Stimulated activated CD4-positive, alpha-beta T cell treated with anti-CD3 and anti-CD28 coated beads, Interleukin-1b, Interleukin-23, amount 100 ng/mL, for 1 hour (primary cell): ENCODE measurements at regions not wholly inside any gene's neighbourhood (a gene's known extent, or its start where the extent isn't known, plus 50 kb on each side); places are given as distances from the start of the nearest gene placed in this dataset.
"Not testable (repeated sequence)": the region's sequence is repeated elsewhere in the genome, so short reads cannot be mapped to it uniquely, and the experiment has no call there.

Source experiments
- DNase-seq, 2 donors: peaks; one replicate each; pipeline ENCODE4 v3.0.0-alpha.2; 2020; ENCODE audit warnings: low read depth in 2 of 2

DNA sequence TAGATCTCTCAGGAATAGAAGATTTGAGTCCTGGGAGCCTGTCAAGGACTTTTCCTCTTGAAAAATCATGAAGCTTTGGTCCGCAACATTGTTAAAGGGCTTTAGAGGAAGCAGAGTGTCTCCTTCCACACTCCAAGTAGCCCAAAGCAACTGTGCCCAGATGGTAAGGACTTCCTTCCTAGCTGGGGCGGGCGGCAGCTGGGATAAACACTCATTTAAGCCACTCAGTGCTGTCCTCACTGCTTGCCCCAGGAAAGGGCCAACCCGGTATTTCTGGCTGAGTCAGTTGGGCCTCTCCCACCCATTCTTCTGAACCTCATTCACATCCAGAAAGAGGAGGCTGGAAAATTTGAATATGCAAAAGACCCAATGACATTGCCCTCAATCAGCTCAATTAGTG is 144.3 kb downstream of the CHIC2 start:
- no peak for DNase-seq

DNA sequence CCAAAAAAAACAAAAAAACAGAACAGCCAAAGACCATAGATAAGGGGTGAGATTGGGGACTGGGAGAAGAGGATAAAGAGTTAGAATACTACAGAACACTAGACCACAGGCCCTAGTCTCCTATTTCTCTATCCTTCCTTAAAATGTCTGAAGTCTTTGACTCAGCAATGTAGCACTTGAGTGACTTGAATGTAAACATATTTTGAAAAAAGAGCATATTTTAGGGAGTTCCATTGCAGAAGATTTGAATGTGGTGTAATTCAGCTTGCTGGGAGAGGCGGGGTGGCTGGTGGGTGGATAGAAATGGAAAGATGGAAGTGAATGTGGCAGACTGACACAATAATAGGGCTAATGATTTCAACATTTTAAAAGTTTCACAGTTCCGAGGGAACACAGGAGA is 144.9 kb downstream of the CHIC2 start:
- no peak for DNase-seq

DNA sequence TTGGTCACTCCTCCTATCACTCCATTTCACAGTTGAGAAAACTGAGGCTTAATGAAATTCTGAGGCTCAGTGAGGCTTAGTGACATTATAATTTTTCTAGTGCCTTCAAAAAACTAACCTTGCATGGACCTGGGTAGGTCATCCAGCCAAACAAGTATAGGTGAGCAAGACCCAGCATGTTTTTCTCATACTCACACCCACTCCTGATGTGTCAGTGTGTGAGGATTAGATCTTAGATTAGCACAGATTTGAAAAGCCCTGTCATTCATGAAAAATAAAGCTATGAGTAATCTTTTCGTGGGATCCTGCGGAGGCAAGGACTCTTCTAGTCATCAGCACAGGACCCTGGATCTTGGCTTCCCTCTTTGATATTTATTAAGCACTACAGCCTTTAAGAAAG is 146.7 kb downstream of the CHIC2 start:
- DNase-seq, result no peak

DNA sequence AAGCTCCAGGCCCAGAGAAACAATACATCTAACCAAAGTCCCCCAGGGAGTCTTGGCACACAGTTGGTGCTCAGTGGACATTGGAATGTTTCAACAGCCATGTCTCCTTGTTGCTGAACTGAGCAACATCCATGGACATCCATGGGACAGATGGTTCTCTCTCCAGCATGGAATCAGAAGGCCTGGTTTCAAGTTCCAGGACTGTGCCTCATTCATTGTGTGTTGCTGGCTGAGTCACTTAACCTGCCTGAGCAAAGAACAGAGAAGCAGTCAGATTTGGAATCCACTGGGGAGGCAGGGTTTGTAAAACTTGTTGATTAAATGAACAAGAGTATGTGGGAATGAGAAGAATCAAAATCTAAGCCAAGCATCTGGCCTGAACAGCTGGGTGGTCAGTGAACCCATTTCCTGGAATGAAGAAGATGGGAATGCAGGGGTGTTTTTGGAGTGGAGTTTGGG is 147.9 kb downstream of the CHIC2 start:
- DNase-seq, result no peak

DNA sequence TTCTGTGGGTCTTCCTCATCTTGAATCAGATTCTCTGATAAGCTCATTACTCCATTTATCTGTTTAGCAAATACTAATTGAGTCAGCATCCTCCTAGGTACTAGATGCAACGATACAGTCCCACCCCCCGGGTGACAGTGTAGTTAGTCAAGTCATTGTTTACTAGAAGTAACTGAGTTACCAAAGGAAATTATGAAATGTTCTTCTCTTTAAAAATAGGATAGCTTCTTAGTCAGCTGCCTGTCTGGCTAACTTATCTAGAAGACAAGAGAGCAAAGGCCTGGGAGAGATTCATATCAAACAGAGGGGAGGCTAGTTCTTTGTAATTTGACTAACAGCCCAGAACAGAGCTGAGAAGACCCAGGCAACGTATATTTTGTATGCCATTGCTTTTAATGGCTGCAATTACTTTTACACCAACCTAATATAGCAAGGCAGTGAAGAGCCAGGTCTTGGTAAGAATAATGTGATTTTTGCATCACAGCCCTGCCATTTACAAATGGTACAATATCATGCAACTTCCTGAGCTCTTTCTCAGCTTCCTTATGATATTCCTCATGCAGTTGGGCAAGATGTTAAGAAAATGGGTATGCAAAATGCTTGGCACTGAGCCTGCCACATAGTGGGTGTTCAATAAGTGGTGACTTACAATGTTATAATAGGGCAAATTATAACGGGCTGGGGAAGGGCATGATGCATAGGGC is 149.9 kb downstream of the CHIC2 start:
- no peak for DNase-seq

DNA sequence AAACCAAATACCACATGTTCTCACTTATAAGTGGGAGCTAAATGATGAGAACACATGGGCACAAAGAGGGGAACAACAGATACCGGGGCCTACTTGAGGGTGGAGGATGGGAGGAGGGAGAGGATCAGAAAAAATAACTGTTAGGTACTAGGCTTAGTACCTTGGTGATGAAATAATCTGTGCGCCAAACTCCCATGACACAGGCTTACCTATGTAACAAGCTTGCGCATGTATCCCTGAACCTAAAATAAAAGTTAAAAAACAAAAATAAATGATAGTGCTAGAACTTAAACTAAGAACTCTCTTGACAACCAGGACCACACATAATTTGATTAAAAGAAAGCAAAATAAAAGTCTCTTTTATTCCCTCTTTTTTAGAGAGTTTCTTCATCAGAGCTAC is 150.6 kb downstream of the CHIC2 start:
- no peak for DNase-seq

DNA sequence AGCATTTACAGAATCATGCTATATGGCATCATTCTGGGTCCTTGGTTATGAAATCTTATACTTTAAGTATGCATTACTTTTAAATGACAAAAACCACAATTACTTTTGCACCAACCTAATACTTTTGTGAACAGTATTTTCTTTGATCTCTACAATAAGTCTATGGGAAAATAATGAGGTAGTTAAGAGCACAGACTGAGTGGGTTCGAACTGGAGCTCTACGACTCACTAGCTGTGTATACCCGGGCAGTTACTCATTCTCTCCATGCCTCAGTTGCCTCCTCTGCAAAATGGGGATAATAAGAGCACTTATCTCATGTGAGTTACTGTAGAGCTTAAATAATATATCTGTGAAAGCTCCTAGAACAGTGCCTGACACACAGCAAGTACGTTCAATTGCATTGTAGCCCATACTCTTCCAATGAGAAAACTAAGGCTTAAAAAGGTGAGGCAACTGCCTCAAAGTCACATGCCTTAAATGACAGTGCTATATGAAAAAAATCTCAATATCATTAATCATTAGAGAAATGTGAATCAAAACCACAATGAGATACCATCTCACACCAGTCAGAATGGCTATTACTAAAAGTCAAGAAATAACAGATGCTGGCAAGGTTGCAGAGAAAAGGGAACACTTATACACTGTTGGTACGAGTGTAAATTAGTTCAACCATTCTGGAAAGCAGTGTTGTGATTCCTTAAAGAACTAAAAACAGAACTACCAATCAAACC is 151.5 kb downstream of the CHIC2 start:
- DNase-seq, result no peak

DNA sequence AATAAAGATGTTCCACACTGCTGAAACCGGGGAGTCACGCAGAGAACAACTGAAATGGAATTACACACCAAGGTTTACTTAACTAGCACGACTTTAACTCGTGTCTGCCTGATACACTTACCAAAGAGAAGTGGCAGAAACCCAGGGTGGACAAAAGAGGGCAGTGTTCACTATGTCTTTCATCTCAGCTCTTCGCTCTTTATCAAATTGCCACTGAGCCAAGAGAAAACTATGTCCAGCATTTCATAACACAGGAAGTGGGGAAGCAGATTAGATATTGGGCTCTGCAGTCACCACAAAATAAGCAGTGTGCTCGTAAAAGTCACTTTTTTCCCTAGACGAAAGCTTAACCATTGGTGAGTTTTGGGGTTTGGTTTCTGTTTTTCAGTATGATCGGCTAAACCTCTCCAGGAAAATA is 155.7 kb downstream of the CHIC2 start:
- DNase-seq, result no peak

DNA sequence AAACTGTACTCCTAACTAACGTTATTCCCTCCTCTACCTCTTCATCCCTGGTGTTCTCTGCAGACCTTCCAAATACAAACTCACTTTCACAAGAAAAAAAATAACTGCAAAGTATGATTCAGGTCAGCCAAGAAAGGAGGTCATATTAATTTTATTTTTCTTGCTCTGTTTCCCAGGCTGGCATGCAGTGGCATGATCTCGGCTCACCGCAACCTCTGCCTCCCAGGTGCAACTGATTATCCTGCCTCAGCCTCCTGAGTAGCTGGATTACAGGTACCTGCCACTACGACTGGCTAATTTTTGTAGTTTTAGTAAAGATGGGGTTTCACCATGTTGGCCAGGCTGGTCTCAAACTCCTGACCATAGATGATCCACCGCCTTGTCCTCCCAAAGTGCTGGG is 156.6 kb downstream of the CHIC2 start:
- DNase-seq, result no peak

DNA sequence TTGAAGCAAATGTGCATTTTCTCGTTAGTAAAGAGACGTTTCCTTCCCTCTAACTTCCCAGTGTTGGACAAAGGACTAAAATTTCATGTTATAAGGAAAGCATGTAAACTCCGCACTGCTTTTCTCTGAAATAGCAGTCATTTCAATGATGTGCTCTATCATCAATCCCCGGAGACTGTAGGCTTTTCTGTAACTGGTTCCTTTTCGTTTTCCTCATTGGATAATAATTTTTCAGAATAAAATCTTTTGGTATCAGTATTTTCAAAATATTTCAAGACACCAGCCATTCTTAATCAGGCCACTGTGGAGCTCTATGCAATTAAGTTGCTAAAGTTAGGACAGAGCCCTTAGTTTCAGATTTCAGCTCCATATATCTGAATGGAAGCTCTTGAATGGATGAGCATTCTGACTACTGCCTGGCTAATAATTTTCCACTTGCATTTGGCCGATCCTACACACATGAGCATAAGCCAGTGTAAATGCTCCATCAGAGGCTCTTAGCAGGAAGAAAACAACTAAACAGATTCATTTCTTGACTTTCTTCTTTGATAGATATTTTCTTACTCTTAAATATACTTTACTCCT is 157.7 kb downstream of the CHIC2 start:
- no peak for DNase-seq

DNA sequence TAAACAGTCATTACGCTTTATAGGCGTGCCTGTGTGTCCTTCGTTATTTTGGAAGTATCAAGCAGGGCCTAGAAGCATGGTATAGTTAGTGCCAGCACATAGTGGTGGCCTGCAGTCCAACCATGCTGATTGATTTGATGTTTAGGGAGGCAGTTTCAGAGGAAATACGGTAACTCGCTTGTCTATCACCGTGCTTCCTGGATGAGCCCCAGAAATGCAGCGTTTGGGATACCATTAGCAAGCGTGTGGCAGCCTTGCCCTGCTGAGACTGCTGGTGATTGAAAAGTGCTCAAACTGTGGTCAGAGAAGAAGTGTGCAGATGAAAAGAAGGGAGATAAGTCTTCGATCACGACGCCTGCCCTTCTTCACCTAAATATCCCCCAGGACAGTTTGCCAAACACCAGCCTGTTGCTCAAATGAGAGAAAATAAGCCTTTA is 158.4 kb downstream of the CHIC2 start:
- no peak for DNase-seq

DNA sequence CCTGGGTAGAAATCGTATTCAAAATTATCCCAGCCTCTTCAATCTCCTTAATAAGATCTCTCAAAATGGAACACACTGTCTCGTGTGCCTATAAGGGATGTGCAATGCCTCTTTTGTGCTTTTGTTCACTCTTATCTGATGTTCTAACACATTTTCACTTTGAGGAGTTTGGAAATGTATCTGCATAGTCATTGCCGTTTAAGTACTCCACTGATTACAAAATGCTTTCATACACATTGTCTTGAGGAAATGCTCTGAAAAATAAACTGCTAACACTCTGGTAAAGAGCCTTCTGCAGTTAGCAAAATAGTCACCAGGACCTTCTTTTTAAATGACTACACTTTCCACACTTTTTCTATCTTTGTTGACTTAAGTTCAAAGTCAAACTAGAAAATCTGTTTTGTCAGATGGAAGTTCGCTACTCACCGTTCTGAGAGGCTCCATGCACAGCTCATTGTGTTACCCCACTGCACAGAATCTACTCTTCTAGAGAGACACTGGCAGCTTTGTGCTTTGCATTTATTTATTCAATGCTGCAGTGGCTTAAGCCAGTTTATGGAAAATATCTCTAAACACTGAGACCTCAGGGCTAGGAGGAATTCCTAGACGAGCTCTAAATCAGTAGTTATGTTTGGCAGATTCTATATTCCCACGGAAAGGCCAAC is 159.0 kb downstream of the CHIC2 start:
- DNase-seq, result no peak

DNA sequence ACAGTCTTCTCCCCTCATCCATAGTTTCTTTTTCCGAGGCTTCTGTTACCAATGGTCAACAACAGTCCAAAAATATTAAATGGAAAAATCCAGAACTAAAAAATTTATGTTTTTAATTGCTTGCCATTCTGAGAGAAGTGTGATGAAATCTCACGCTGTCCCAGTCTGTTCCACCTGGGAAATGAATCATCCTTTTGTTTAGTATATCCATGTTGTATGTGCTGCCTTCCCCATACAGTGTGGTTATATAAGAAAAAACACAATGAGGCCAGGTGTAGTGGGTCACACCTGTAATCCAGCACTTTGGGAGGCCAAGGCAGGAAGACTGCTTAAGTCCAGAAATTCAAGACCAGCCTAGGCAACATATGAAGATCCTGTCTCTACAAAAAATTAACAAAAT is 161.6 kb downstream of the CHIC2 start:
- DNase-seq, result no peak

DNA sequence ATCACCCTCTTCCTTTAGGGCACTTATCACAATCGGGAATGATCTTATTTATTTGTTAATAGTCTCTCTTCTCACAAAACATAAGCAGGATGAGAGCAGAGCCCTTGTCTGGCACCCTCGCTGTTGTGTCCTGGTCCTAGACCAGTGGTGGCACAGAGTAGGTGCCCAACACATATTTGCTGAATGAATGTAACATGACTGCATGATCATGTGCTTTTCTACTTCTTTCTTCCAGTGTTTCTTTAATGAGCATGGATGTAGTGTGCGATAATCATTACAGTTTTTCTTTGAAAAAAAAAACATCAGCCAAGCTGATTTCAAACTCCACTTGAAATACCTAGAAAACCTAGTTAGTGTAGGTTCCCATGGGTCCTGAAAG is 164.1 kb downstream of the CHIC2 start:
- DNase-seq, result no peak

DNA sequence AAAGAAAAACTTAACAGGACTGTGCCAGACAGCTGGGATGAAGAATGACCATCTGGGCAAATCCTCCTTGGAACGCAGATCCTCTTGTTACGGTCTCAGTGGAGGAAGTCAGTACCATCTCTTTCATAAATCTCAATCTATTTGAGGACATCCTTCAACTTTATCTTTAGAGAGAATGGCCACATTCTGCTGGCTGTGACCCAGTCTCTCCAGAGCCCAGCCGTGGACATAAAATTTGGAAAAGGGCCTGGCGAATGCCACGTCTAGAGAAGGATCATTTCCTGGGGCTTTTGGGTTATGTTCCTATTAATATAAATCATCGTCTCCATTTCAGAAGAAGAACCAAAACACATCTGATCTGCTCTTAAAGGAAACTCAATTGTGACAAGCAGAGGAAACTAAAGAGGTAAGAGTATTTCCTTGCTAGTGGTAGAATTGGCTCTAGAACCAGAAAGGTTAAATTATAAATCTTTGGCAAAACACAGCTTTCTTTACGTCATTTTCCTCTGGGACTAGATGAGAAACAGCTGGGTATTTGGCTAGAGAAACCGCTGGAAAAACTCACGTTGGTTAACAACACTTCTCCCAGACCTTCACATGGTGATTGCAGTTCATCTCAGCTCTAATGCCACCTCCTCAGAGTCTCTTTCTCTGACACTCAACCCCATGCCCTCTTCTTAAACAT is 164.7 kb downstream of the CHIC2 start:
- DNase-seq, result no peak

DNA sequence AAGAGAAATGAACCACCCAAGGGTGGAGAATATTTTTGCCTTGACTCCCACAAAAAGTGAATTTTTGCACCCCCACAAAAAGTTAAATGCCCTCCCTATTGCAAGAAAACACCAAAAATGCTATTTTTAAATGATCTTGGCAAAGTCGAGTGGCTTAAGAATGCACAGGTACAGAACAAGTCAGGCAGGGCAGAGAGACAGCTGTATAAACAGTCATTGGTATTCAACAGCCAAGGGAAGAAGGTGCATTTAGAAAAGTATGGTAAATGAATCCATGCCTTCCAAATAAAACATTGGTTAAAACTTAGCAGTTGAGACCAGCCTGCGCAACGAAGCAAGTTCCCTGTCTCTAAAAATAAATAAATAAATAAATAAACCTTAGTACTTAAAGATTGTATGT is 169.3 kb downstream of the CHIC2 start:
- no peak for DNase-seq

DNA sequence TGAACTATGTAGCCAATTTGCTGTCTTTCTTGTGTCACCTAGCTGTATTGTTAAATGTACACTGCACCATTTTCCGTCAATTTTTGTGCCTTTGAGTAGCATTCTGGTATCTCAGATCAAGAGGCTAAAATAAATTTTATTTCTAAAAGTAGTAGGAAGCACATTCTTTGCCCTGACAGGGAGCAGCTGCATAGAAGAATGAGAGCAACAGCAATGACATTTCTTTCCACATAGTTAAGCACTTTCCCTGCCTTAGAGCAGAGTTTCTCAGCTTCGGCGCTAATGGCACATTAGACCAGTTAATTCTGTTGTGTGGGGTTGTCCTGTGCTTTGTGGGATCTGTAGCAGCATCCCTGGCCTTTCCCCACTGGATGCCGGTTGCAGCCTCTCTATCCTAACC is 173.9 kb downstream of the CHIC2 start:
- no peak for DNase-seq

DNA sequence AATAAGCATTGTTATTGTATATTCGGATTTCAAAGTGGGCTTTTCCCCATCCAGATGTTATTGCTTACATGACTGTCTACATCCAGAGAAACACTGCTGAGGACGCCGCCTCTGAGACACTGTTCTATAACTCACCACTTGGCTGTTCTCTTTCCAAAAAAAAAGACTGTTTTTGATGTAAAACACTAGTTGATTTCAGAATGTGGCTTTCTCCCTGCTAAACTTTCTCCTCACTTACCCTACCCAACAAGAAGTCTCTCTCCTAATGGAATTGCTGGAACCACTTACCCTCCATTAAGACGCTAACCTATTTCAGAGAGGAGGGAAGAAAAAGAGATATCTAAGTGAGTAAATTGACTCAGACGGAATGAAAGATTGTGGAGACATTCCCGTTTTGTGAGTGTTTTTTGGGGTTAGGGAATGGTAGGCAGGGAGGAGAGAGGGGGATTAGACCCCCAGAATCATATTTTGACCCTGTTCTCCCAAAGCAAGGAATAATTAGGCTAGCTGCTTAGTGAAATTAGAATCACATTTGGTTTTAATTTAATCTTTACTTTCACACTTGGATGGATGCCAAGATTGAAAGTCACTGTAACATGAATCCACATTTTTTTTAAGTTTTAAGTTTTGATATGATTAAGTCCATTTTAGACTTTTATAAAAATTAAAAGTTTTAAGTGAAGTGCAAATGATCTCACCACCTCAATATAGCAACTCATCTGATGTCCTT is 174.9 kb downstream of the CHIC2 start:
- DNase-seq, result no peak

DNA sequence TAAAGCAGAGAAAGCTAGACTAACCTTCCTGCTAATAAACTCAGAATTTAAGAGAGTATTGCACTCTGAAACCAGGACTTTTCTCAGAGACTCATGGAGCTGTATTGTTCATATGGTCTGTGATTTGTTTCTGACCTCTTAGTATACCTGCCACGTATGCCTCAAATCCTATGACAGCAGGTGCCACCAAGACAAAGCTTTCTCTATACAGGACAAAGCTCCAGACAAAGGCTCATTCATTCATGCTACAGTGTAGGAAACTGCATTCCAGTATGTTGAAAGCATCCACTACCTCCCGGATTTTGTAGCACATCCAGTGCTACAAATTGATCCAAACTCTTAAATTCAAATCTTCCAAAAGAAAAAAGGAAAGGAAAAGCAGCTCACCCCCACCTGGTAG is 178.3 kb downstream of the CHIC2 start:
- no peak for DNase-seq

DNA sequence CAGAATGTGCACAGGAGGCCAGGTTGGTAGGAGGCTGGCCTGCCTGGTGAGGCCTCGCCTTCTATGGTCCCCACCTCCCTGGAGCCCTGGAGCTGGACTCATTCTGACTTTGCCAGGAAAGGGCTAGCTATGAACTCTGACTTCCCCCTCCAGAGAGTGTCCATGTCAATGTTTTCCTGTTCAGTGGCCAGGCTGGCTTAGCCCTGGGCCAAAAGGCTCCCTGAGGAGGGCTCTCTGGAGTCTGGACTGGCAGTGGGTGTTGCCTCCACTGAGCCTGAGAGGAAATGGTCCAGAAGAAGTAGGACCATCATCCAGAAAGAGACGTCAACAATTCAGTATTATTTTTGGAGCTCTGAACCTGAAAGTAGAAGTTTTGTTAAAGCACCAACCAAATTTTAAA is 178.7 kb downstream of the CHIC2 start:
- no peak for DNase-seq

DNA sequence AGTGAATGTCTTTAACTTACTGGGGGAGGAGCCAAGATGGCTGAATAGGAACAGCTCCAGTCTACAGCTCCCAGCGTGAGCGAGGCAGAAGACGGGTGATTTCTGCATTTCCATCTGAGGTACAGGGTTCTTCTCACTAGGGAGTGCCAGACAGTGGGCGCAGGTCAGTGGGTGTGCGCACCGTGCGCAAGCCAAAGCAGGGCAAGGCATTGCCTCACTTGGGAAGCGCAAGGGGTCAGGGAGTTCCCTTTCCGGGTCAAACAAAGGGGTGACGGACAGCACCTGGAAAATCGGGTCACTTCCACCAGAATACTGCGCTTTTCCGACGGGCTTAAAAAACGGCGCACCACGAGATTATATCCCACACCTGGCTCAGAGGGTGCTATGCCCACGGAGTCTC is 187.3 kb downstream of the CHIC2 start:
- DNase-seq, result not testable (repeated sequence)
